ENCODE measurements at regions not wholly inside any gene's neighbourhood (a gene's known extent, or its start where the extent isn't known, plus 50 kb on each side); places are given as distances from the start of the nearest gene placed in this dataset.
"Not testable (repeated sequence)": the region's sequence is repeated elsewhere in the genome, so short reads cannot be mapped to it uniquely, and the experiment has no call there.

DNA sequence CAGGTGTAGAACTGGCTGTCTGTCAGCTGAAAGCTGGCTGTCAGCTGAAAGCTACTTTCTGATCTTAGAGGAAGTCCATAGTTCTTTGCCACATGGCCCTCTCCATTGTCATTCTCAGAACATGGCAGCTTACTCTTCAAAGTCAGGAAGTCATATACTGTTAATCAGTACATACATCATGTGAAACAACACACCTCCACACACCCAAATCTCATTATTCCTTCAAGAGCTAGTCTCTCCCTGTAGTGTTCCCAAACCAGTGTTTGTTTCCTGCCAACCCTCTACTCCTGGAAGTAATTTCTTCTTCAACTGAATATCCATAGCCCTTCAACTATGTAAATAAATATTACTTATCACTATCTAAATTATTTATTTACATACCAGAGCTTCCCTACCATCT, 58.9 kb downstream of the OR5AK2 start:
- no peak for DNase-seq (ENCODE audit: low spot score)

DNA sequence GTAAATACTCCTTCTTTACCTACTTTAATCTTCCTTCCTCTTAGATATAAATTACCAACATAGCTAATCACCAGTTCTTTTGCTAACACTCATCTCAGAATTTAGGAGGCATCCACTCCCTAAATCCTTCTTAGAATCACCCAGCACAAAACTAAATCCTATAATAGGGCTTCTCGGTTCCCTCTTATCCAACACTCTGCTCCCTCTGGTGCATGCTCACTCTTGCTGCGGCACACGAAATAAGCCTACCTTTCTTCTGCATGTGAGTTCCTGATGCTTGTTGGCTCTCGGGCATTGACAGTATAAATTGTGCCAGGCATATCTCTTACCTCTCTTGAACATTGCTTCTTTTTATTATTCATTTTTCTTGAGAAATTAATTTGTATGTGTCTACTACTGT, 61.0 kb downstream of the OR5AK2 start:
- DNase-seq (ENCODE audit: low spot score) = no peak

DNA sequence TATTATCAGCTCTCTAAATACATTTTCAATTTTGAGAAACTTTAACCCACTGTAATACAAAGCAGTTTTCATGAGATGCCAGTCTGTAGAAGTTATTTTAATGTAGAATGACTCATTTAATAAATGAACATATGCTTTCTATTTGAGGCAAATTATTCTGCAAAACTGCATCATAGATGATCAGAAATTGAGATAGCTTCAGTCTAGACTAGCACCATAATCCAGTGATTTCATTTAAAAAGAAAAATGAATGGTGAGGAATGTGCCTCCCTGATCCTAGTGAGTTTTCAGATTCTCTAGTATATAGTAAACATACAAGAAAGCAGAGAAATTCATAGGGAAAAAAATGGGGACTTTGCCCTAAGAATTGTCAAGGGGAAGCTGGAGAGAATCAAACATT, 66.1 kb downstream of the OR5AK2 start:
- no peak for DNase-seq (ENCODE audit: low spot score)

DNA sequence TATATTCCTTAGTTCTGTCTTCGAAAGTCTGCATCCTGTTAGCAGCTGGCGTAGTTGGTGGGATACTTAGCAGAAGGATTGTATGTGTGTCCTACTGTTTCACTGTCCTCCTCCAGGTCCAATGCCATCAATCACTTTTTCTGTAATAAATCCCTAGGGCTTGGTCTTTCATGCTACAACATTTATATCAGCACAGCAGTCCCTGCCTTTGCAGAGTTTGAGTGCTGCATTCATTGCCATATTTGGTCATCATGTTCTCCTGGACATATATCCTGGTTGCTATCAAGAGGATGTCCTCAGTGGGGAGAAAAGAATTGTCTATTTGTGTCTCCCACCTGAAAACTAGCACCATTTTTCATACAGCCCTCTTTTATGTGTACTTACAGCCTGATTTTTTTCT, 67.0 kb downstream of the OR5AK2 start:
- DNase-seq (ENCODE audit: low spot score) = no peak

DNA sequence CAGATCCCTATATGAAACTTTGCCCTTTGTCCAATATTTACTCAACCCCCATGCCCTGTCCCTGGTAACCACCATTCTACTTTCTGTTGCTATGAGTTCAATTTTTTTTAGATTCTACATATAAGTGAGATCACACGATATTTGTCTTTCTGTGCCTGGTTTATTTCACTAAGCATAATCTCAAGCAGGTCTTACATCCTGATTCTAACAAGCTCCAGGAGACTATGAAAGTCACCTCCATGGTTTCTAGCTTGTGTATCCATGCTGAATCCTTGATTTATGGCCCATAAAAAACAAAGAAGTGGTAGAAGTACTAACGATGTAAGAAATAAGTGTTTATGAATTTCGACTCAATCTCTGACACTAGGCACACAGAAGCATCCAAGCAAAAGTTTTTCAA, 68.0 kb downstream of the OR5AK2 start:
- DNase-seq (ENCODE audit: low spot score) = no peak

DNA sequence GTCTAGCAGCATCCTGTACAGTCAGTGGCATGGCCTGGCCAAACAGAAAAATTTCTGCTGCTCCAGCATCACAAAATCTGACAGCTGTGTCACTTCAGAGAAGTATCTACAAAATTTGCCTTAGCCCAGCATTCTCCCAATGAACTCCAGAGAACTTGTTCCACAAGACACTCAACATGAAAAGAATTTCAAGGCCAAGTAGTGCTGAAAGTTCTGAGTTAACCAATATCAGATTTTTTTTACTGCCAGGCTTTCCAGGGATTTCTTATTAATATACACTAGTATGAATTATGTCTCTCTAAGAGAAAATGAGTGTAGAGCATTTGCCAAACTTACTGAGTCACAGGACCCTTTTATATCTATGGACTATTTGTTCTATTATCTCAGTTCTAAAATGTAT, 68.8 kb downstream of the OR5AK2 start:
- no peak for DNase-seq (ENCODE audit: low spot score)

DNA sequence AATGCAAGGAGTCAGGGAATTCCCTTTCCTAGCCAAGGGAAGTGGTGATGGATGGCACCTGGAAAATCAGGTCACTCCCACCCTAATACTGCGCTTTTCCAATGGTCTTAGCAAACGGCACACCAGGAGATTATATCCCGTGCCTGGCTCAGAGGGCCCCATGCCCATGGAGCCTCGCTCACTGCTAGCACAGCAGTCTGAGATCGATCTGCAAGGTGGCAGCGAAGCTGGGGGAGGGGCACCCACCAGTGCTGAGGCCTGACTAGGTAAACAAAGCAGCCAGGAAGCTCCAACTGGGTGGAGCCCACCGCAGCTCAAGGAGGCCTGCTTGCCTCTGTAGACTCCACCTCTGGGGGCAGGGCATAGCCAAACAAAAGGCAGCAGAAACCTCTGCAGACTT, 74.2 kb downstream of the OR5AK2 start:
- DNase-seq (ENCODE audit: low spot score) = not testable (repeated sequence)

DNA sequence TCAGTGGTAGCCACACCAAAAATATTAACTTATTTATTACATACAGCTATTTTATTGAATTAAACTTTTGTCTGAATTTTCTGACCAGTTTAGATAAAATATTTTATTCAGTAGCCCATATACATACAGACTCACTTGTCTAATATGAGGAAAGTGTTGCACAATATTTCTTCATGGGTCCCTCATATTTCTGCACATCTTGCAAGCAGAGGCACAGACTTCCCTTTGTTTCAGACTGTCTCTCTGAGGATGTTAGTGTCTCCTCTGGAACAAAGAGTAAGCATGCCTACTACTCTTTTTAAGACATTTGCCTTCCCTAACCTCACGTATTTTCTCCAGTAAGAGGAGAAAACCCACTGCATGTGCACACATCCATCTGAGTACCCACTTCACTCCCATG, 81.2 kb downstream of the OR5AK2 start:
- DNase-seq (ENCODE audit: low spot score) = no peak

DNA sequence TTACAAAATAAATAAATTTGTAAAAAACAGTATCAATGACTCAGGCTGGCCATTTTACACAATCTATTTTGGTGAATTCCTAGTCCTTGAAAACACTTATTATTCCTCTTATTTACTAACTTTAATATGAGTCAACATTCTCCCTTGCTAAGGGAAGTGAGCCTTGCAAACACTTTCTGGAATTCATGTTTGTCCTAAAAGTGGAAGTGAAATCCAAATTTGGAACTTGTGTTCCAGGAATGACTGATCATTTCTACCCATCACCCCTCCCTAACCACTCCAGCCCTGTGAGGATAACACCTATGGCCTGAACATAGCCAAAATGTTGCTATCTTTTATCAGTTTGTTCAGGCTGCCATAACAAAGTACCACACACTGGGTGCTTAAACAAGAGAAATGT, 83.1 kb downstream of the OR5AK2 start:
- no peak for DNase-seq (ENCODE audit: low spot score)

DNA sequence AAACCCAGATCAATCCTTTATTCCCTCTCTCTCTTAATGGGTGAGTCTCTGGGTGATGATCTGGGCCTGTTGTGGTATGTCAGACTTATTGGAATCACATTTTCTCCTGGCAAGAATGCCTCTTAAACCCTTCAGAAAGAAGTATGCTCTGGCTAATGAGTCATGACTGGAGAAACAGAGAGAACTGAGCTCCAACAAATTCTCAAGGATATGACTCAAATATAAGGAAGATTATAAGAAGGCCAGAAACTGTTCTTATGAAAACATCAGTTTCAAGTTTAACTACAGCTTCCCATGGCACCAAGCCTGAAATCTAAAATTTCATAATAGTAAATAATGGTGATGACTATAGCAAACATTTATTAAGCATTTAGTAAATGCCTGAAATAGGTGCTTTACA, 83.9 kb downstream of the OR5AK2 start:
- no peak for DNase-seq (ENCODE audit: low spot score)

DNA sequence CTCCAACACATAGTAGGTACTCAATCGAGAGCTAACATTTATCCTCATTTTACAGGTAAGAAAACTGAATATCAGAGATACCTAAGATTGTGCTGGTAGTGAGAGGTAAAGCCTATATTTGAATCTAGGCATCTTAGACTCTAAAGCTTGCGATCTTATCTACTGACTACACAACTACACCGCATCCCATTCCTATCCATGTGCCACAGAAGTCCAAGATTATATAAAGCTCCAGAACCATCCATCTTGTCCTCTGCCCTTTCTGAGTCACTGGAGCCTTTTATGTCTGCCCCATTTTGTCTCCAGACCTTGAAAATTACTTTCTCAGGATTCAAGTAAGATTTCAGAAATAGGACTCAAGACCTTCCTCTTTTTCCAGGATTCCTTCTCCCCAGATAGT, 84.4 kb downstream of the OR5AK2 start:
- no peak for DNase-seq (ENCODE audit: low spot score)

DNA sequence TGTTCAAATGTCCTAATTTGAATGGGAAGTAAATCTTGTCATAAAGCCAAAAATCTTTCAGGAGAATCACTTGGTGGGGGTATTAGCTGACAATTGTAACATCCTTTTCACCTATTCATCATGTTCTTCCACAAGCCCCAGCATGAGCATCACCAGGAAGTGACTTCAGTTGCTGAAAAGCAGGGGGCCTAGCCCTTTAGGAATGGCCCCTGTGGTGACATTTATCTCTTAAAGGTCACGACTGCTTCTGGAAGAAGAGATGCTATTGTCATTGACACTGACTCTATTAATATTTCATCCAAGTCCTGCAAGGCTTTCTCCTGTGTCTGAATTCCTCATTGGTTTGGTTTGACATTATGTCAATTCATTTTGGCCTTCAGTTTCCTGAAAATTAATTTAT, 92.6 kb downstream of the OR5AK2 start:
- DNase-seq (ENCODE audit: low spot score) = no peak

DNA sequence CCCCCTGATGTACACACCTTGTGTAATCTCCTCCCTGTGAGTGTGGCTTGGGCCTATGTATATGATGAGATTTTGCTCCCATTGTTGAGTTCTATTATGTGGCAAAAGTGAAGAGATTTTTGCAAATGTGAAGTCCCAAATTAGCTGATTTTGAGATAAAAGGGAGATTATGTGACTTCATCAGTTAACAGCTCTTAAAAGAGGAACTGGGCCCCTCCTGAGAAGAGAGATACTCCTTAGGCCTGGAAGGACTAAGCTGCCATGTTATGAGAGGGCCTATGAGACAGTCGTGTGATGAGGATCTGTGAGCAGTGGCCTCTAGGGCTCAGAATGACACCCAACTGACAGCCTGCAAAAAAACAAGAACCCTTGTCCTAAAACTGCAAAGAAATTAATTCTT, 93.4 kb downstream of the OR5AK2 start:
- DNase-seq (ENCODE audit: low spot score) = no peak

DNA sequence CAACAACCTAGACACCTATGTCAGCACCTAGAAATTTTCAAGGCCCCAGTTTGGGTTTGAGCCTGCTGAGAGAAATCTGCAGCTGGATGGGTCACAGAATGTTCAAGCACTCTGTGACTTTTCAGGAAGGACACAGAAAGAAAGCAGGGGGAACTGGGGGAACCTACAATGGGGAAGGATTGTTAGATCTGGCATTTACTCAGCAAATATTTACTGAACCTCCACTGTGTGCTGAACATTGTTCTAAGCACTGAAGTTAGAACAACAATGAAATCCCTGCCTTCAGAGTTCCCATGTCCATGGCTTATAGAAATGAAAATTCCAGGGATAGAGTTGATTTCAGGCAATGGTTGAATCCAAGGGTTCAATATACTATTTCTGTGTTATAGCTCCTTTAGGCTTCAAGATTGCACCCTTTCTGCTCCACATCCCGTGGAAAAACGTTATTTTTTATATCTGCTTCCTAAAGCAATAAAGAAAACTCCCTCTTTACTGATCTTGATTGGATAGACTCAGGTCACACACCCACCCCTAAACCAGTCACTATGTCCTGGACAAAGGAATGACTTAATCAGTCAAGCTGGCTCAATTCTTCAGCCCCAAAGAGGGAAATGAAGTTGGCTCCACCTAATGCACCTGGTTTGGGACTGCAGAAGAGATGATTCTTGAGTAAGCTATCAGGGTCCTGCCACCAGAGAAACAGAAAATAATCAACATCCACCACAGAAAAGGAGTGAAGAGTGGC, 95.1 kb downstream of the OR5AK2 start:
- DNase-seq (ENCODE audit: low spot score) = no peak

DNA sequence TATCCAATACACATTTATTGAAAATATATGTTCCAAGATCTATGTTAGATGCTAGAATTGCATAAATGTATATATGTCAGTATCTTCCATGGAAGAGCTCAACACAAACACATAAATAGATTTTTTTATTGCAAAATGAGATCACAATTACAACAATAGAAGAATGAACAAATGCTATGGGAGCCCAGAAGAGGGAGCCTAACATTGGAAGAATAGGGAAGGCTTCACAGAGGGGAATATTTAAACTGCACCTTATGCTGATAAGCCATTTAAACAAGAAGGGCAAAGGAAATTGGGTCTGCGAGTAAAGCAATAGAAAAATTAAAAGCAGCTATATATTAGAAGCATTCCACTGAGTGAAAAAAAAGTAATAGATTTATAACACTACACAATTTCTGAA, 96.1 kb upstream of the LRRC55 start:
- peak; percentile 18 for DNase-seq (ENCODE audit: low spot score)

DNA sequence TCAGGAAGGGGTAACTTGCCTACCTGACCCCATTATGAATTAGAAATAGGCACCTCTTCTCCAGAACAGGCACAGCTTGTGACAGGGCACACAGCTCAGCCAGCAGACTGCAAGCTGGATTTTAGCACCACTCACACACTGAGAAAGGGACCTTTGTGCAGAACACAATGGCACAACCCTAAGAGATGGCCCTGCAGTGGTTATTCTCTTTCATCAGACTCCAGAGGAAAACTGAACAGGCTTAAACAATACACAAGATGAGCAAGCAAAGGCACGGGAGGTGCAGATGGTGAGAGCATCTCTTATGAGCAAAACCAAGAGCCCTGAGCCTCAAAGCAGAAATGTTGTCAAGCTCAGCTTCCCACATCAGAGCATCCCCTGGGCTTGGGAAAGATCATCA, 93.8 kb upstream of the LRRC55 start:
- DNase-seq (ENCODE audit: low spot score) = no peak

DNA sequence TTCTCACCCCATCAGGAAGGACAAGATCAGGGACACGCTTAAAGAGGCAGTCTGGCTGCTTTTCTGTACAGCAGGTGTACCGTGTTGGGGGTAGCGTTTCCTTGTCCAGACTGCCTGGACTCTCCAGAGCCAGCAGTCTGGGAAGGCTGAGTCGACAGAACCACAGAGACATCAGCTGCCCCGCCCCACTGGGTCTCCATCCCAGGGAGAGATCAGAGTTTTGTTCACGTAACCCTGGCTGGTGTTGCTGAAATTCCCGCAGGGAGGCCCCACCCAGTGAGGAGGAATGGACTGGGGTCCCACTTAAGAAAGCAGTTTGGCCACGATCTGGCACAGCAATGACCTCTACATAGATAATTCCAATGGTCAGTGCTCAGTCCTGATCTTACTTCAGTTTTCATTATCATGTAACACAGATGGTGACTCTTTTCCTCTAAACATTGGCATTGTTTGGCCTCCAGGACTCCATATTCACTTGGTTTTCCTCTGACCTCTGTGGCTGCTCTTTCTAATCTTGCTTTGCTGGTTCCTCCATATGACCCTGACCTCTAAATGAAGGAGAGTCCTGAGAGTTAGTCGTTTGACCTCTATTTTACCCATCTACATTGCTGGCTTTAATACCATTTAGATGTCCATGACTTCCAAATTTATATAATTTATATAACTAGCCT, 89.6 kb upstream of the LRRC55 start:
- DNase-seq (ENCODE audit: low spot score) = no peak

DNA sequence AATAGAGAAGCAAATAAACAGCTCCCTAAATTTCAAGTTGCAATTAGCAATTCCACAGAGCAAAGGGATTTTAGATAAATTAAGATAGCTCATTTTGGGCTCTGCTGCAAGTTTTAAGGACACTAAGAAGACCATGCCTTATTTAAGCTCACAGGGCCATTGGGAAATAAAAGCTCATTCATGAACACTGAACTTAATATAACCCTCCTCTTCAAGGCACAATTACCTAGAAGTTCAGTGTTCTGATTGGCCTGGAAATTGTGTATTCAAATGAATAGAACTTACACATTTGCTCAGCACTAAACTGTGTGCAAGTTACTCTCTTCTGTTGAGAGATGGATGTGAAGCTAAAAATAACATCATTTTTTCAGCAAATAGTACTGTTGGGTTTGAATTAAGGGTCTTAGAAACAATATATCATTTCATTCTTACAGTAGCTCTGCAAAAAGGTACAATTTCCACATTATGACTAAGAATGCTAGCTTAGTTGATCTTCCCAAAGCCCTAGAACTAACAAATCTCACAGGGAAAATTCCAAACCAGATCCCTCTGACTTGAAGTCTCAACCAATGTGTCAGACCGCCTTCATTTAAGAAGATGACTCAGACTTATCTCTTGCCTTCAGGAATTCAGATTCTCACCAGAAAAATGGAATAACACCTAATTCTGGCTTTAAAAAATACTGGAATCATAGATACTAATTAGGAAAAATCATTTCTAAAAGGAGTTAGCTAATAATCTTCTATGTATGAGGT, 87.4 kb upstream of the LRRC55 start:
- no peak for DNase-seq (ENCODE audit: low spot score)

DNA sequence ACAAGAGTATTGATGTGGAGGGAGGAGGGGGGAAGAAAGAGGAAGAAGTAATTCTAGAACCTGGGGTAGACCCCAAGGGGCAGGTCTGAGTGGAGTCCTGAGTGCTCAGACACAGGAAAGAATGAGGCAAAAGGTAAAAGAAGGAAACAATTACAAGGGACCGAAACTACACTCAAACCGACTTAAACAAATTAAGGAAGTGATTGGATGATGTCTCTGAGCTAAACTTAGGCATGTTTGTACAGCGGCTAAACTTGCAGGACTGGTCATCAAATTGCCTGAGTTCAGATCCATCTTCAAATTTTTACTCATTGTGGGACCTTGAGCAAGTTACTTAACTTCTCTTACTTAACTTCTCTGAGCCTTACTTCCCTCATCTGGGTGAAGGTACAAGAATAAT, 86.3 kb upstream of the LRRC55 start:
- no peak for DNase-seq (ENCODE audit: low spot score)

DNA sequence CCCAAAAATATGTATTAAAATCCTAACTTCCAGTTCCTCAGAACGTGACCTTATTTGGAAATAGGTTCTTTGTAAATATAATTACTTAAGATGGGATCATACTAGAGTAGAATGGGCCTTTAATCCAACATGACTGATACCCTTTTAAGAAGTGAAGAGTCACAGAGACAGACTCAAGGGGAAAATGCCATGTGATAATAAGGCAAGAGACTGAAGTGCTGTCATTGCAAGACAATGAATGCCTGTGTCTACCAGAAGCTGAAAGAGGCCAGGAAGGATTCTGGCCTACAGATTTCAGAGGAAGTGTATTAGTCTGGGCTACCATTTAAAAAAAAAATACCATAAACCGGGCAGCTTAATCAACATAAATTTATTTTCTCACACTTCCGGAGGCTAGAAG, 85.9 kb upstream of the LRRC55 start:
- DNase-seq (ENCODE audit: low spot score) = no peak

DNA sequence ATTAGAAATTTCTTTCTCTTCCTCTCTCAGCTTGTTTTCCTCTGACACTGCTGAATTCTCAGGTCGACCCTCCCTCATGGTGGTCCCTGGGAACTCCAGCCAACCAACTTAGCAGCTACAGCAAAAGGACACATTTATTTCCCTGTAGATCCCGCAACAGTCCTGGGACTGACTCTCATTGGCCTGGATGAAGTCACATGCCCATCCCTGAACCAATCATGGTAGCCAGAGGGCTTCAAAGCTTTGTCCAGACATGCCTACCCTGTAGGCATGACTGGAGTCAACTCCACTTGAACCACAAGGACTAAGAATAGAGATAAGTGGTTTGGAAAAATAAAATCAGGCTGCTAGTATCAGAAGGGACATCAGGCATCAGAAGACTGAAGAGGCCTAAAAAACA, 84.6 kb upstream of the LRRC55 start:
- no peak for DNase-seq (ENCODE audit: low spot score)

DNA sequence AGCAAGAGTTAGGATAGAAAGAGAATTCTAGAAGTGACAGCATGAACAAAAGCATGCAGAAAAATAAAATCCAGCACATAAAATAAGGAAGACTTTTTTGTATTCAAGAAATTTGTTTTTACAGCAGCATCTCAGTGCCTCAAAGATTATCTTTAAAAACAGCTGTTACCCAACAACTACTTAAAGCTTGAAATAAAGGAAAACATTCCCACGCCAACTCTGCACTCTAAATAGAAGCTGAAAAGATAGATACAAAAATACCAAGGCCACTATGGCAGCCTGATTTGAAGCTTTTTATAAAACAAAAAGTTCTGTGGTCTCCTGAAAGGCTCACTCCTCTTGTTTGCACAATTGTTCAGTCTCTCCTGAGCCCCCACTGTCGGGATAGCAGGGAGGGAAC, 83.6 kb upstream of the LRRC55 start:
- DNase-seq (ENCODE audit: low spot score) = no peak
